ENCODE measurements at regions not wholly inside any gene's neighbourhood (a gene's known extent, or its start where the extent isn't known, plus 50 kb on each side); places are given as distances from the start of the nearest gene placed in this dataset.
"Not testable (repeated sequence)": the region's sequence is repeated elsewhere in the genome, so short reads cannot be mapped to it uniquely, and the experiment has no call there.

DNA sequence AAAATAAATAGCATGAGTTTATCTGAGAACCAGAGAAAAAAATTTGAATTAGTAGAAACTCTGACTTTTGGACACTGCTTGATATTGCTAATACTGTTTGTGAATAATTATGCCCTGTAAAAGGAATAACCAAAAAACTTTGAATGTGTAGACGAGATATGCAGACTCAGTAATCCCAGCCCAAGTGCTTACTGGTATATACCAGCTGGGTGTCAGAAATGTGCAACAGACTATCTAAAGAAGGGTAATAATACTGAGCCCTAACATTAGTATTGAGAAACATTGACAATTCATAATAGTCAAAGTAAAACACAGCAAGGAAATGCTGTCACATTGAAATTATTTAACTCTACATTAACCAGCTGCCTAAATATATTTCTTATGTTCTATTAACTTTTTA is 60.5 kb upstream of the ZC3H15 start:
- H3K4me3 ChIP-seq (ENCODE audit: low read depth, low read length) = no peak overlapping the region
- TF ChIP-seq, protein P1, sequence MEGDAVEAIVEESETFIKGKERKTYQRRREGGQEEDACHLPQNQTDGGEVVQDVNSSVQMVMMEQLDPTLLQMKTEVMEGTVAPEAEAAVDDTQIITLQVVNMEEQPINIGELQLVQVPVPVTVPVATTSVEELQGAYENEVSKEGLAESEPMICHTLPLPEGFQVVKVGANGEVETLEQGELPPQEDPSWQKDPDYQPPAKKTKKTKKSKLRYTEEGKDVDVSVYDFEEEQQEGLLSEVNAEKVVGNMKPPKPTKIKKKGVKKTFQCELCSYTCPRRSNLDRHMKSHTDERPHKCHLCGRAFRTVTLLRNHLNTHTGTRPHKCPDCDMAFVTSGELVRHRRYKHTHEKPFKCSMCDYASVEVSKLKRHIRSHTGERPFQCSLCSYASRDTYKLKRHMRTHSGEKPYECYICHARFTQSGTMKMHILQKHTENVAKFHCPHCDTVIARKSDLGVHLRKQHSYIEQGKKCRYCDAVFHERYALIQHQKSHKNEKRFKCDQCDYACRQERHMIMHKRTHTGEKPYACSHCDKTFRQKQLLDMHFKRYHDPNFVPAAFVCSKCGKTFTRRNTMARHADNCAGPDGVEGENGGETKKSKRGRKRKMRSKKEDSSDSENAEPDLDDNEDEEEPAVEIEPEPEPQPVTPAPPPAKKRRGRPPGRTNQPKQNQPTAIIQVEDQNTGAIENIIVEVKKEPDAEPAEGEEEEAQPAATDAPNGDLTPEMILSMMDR (conservative IDR thresholded peaks at IDR 0.05; ENCODE audit: low read depth, low read length) = no peak
- DNase-seq (ENCODE audit: low read depth) = no peak

- TF ChIP-seq, protein P1 (conservative IDR thresholded peaks at IDR 0.05; ENCODE audit: low read depth, low read length) = no peak
- no peak overlapping the region for H3K4me3 ChIP-seq (ENCODE audit: low read depth, low read length)
- no peak for DNase-seq (ENCODE audit: low read depth)
Observed at GRCh38 chr2:186426153-186427016, 59.7 kb upstream of the ZC3H15 start.

GRCh38 chr2:186427017-186427350 is 59.1 kb upstream of the ZC3H15 start:
- H3K4me3 ChIP-seq (ENCODE audit: low read depth, low read length); DNase-seq (ENCODE audit: low read depth): not testable (repeated sequence)

GRCh38 chr2:186427970-186428369 is 58.1 kb upstream of the ZC3H15 start:
- TF ChIP-seq, protein P1 (conservative IDR thresholded peaks at IDR 0.05; ENCODE audit: low read depth, low read length) = no peak
- DNase-seq (ENCODE audit: low read depth) = peak; percentile 6
- no peak overlapping the region for H3K4me3 ChIP-seq (ENCODE audit: low read depth, low read length)

GRCh38 chr2:186429104-186429503 is 57.0 kb upstream of the ZC3H15 start:
- TF ChIP-seq, protein P1 (conservative IDR thresholded peaks at IDR 0.05; ENCODE audit: low read depth, low read length) = no peak
- no peak overlapping the region for H3K4me3 ChIP-seq (ENCODE audit: low read depth, low read length)
- no peak for DNase-seq (ENCODE audit: low read depth)

DNA sequence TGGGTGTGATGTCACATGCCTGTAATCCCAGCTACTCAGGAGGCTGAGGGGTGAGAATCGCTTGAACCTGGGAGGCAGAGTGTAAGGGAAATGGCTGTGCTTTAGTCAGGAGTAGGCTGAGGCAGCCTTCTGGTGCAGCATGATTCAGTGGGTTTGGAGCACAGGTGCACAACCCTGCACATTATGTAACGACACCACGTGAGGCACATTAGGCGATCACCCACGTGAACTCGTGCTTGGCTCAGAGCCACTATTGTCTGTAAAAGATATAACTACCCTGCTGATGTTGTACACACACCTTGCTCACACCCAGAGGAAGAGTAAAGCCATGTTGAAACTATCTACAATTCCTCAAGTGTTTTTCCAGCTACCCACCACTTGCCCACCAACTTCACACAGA is 54.8 kb upstream of the ZC3H15 start:
- H3K4me3 ChIP-seq (ENCODE audit: low read depth, low read length) = no peak overlapping the region
- TF ChIP-seq, protein P1 (conservative IDR thresholded peaks at IDR 0.05; ENCODE audit: low read depth, low read length) = no peak
- no peak for DNase-seq (ENCODE audit: low read depth)

GRCh38 chr2:186433040-186433439 is 53.0 kb upstream of the ZC3H15 start:
- TF ChIP-seq, protein P1 (conservative IDR thresholded peaks at IDR 0.05; ENCODE audit: low read depth, low read length) = no peak
- H3K4me3 ChIP-seq (ENCODE audit: low read depth, low read length) = no peak overlapping the region
- no peak for DNase-seq (ENCODE audit: low read depth)
